Vagina (tissue), 2 donors: ENCODE measurements at regions not wholly inside any gene's neighbourhood (a gene's known extent, or its start where the extent isn't known, plus 50 kb on each side); places are given as distances from the start of the nearest gene placed in this dataset.

Source experiments
- DNase-seq, 2 donors: peaks; one replicate each; pipeline ENCODE4 v3.0.0-alpha.2; 2017; ENCODE audit errors: extremely low spot score in 2 of 2
- H3K27ac ChIP-seq: fragments of 200-600 bp; sonication (generic); one replicate; pipeline ENCODE4 v1.5.1; 2019
- H3K27me3 ChIP-seq: fragments of 200-600 bp; sonication (generic); one replicate; pipeline ENCODE4 v1.5.1; 2019
- H3K36me3 ChIP-seq, 2 donors: fragments of 200-600 bp; sonication (generic); one replicate each; pipeline ENCODE4 v1.5.1; 2017 to 2019
- H3K4me1 ChIP-seq: fragments of 200-600 bp; sonication (generic); one replicate; pipeline ENCODE4 v1.5.1; 2019
- H3K4me3 ChIP-seq, 2 donors: fragments of 200-600 bp; sonication (generic); 1 replicate in 1 of 2; 2 replicates in 1 of 2; pipeline ENCODE4 v1.5.1; 2016 to 2019
- H3K9me3 ChIP-seq: fragments of 200-600 bp; sonication (generic); one replicate; pipeline ENCODE4 v1.5.1; 2019
- CTCF ChIP-seq, 3 experiments: fragments of 450-650 bp in 2 of 3; fragments of 200-600 bp in 1 of 3; sonication (generic) in 1 of 3; IDR thresholded peaks; one replicate each; pipeline ENCODE4 v1.5.1; 2017 to 2019; ENCODE audit warnings: antibody characterized with exemption in 3 of 3, mild to moderate bottlenecking in 2 of 3, moderate library complexity in 2 of 3
- POLR2A ChIP-seq, 2 donors: fragments of 450-650 bp; IDR thresholded peaks; one replicate each; pipeline ENCODE4 v1.6.1; 2017; ENCODE audit warnings: antibody characterized with exemption in 2 of 2, mild to moderate bottlenecking in 2 of 2, moderate library complexity in 2 of 2
- POLR2AphosphoS5 ChIP-seq, 2 donors: sonication (generic); formaldehyde crosslinking; IDR thresholded peaks; one replicate each; pipeline ENCODE4 v1.9.0; 2017; ENCODE audit warnings: antibody characterized with exemption in 2 of 2, mild to moderate bottlenecking in 2 of 2, low read depth in 1 of 2; ENCODE audit not compliant: insufficient read depth in 1 of 2
- intact Hi-C: fragments of 100-400 bp; cut with DNase I; formaldehyde crosslinking; loops from one replicate; pipeline ENCODE4 v1.15.1; 2023

GRCh38 chr5:169442403-169442874, 141.1 kb upstream of the SPDL1 start:
- H3K9me3 ChIP-seq, result no peaks in the 10 kb centered on the region
- H3K4me3 ChIP-seq, result no peak overlapping the region
- TF ChIP-seq CTCF (IDR thresholded peaks at IDR 0.05), result no peak
- no peak for TF ChIP-seq POLR2AphosphoS5 (IDR thresholded peaks at IDR 0.05; ENCODE audit: insufficient read depth in 1 of 2, low read depth in 1 of 2)
- TF ChIP-seq POLR2A (IDR thresholded peaks at IDR 0.05), result no peak
- H3K27ac ChIP-seq, result no peak overlapping the region
- intact Hi-C loops, result no loop called here
- no peaks in the 10 kb centered on the region for H3K27me3 ChIP-seq
- no peak for DNase-seq
- no peaks in the 10 kb centered on the region for H3K36me3 ChIP-seq
- no peaks in the 10 kb centered on the region for H3K4me1 ChIP-seq

- Histone ChIP-seq H3K9me3 (no peaks in the 10 kb centered on the region), H3K27ac (no peak overlapping the region), H3K27me3 (no peaks in the 10 kb centered on the region), H3K4me1 (no peaks in the 10 kb centered on the region), H3K36me3 (no peaks in the 10 kb centered on the region), H3K4me3 (no peak overlapping the region)
- TF ChIP-seq POLR2A (IDR thresholded peaks at IDR 0.05), result no peak
- TF ChIP-seq CTCF (IDR thresholded peaks at IDR 0.05), result no peak
- TF ChIP-seq POLR2AphosphoS5 (IDR thresholded peaks at IDR 0.05; ENCODE audit: insufficient read depth in 1 of 2, low read depth in 1 of 2), result no peak
- intact Hi-C loops, result no loop called here
- no peak for DNase-seq
Observed at GRCh38 chr5:169440107-169440705, 139.3 kb upstream of the SLIT3 start.

GRCh38 chr5:169439362-169439761, 138.4 kb upstream of the SLIT3 start:
- H3K9me3 ChIP-seq, result no peaks in the 10 kb centered on the region
- intact Hi-C loops, result no loop called here
- no peaks in the 10 kb centered on the region for H3K36me3 ChIP-seq
- no peak for TF ChIP-seq CTCF (IDR thresholded peaks at IDR 0.05)
- TF ChIP-seq POLR2AphosphoS5 (IDR thresholded peaks at IDR 0.05; ENCODE audit: insufficient read depth in 1 of 2, low read depth in 1 of 2), result no peak
- TF ChIP-seq POLR2A (IDR thresholded peaks at IDR 0.05), result no peak
- H3K27me3 ChIP-seq, result no peaks in the 10 kb centered on the region
- H3K4me3 ChIP-seq, result no peak overlapping the region
- DNase-seq, result no peak
- no peak overlapping the region for H3K27ac ChIP-seq
- no peaks in the 10 kb centered on the region for H3K4me1 ChIP-seq

GRCh38 chr5:169435506-169436229, 134.7 kb upstream of the SLIT3 start:
- DNase-seq, result no peak
- H3K27ac ChIP-seq, result peak overlapping the region; percentile 6
- no peaks in the 10 kb centered on the region for H3K36me3 ChIP-seq
- intact Hi-C loops, result no loop called here
- H3K4me1 ChIP-seq, result no peaks in the 10 kb centered on the region
- TF ChIP-seq POLR2A (IDR thresholded peaks at IDR 0.05) (no peak), POLR2AphosphoS5 (IDR thresholded peaks at IDR 0.05; ENCODE audit: insufficient read depth in 1 of 2, low read depth in 1 of 2) (no peak), CTCF (IDR thresholded peaks at IDR 0.05) (no peak)
- H3K9me3 ChIP-seq, result no peaks in the 10 kb centered on the region
- H3K4me3 ChIP-seq, result no peak overlapping the region
- no peaks in the 10 kb centered on the region for H3K27me3 ChIP-seq

- TF ChIP-seq POLR2AphosphoS5 (IDR thresholded peaks at IDR 0.05; ENCODE audit: insufficient read depth in 1 of 2, low read depth in 1 of 2), result no peak
- H3K4me3 ChIP-seq, result no peak overlapping the region
- H3K27ac ChIP-seq, result no peak overlapping the region
- intact Hi-C loops, result no loop called here
- no peaks in the 10 kb centered on the region for H3K4me1 ChIP-seq
- no peaks in the 10 kb centered on the region for H3K9me3 ChIP-seq
- no peaks in the 10 kb centered on the region for H3K36me3 ChIP-seq
- no peaks in the 10 kb centered on the region for H3K27me3 ChIP-seq
- no peak for DNase-seq
Observed at GRCh38 chr5:169433221-169433651, 132.3 kb upstream of the SLIT3 start.
